CD4-positive, alpha-beta T cell treated with Interleukin-2 at 100 ng/mL for 4 hours (primary cell): ENCODE measurements at regions not wholly inside any gene's neighbourhood (a gene's known extent, or its start where the extent isn't known, plus 50 kb on each side); places are given as distances from the start of the nearest gene placed in this dataset.

Experiments
- DNase-seq: peaks from one replicate; pipeline ENCODE4 v3.0.0-alpha.2; 2020; ENCODE audit warnings: low spot score

GRCh38 chr14:98945611-98946570 is 326.1 kb downstream of the BCL11B start:
- no peak for DNase-seq

- no peak for DNase-seq
Measured at GRCh38 chr14:98946940-98947339, 325.1 kb downstream of the BCL11B start.

- DNase-seq: no peak
Measured at GRCh38 chr14:98947911-98948595, 323.9 kb downstream of the BCL11B start.

GRCh38 chr14:98949051-98949450 is 322.9 kb downstream of the BCL11B start:
- no peak for DNase-seq

- DNase-seq: no peak
Measured at GRCh38 chr14:98949481-98950135, 322.4 kb downstream of the BCL11B start.

- DNase-seq: no peak
Measured at GRCh38 chr14:98950353-98950895, 321.6 kb downstream of the BCL11B start.

- DNase-seq: no peak
Measured at GRCh38 chr14:98951031-98951430, 321.0 kb downstream of the BCL11B start.

- DNase-seq: no peak
Measured at GRCh38 chr14:98951521-98952152, 320.4 kb downstream of the BCL11B start.

GRCh38 chr14:98952593-98953350 is 319.2 kb downstream of the BCL11B start:
- no peak for DNase-seq

GRCh38 chr14:98953551-98954348 is 318.2 kb downstream of the BCL11B start:
- DNase-seq: no peak

GRCh38 chr14:98954349-98955000 is 317.5 kb downstream of the BCL11B start:
- DNase-seq: no peak

- no peak for DNase-seq
Measured at GRCh38 chr14:98955036-98955740, 316.8 kb downstream of the BCL11B start.

GRCh38 chr14:98955741-98956070 is 316.3 kb downstream of the BCL11B start:
- DNase-seq: no peak

GRCh38 chr14:98956181-98956580 is 315.8 kb downstream of the BCL11B start:
- no peak for DNase-seq

GRCh38 chr14:98956661-98957060 is 315.3 kb downstream of the BCL11B start:
- DNase-seq: no peak

GRCh38 chr14:98957211-98958047 is 314.6 kb downstream of the BCL11B start:
- DNase-seq: no peak

GRCh38 chr14:98958048-98958631 is 313.9 kb downstream of the BCL11B start:
- DNase-seq: no peak

GRCh38 chr14:98958632-98959031 is 313.4 kb downstream of the BCL11B start:
- no peak for DNase-seq
